NOMO-1 treated with DMSO at 0.1 percent for 48 hours (cell line): ENCODE measurements at regions not wholly inside any gene's neighbourhood (a gene's known extent, or its start where the extent isn't known, plus 50 kb on each side); places are given as distances from the start of the nearest gene placed in this dataset.

Experiments used
- DNase-seq: peaks from one replicate; lab custom pipeline; 2025; ENCODE audit not compliant: unreplicated experiment; lab: John Stamatoyannopoulos, UW

DNA sequence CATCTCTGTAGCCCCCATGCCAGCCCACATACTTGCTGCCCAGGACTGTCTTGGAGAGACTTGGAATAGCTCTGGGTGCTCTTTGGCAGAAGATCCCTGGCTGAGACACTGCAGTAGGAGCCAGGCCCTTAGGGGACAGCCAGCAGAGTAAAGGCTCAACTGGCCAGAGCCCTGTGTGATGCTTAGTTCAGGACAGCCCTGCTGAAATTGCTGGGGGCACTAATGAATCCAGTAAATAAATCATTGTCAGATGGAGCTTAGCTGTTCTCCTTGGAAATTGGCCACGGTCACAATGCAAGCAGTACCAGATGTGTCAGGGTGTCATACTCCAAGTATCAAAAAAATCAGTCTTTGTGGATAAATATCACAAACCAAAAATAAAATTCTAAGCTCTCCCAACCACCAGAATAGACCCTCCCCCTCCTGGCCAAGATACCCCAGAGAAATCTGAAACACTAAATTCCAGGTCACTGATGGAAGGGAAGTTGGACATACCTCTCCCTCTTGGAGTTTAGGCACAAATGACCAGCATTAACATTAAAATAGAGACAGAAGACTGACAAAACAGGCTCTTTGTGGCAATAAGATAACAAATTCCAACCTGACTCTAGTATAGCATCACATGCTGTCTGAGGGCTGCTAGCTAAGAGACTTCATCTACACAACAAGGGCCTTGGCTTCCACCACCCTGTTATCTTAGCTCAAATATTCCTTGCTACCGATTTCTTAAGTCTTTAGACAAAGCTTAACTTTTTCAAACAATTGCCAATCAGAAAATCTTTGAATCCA, 83.2 kb upstream of the DNAH14 start:
- DNase-seq: no peak

DNA sequence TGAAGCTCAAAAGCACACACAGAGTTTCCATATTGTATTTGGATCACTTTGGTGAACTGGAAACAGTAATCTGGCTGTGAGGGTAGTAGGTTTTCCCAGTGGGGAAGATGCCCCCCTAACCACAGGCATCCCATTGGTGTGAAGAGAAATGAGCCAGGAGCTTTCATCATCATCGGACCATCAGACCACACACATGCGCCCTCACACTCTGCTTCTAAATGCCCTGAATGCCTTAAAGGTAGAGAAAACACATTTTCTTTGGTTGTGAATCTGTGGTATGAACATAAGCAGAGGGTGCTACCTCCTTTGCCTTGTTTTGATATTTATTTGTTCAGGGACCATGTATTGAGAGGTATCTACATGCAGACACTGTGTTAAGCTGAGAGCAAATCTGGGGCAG, 79.0 kb upstream of the DNAH14 start:
- DNase-seq: no peak

DNA sequence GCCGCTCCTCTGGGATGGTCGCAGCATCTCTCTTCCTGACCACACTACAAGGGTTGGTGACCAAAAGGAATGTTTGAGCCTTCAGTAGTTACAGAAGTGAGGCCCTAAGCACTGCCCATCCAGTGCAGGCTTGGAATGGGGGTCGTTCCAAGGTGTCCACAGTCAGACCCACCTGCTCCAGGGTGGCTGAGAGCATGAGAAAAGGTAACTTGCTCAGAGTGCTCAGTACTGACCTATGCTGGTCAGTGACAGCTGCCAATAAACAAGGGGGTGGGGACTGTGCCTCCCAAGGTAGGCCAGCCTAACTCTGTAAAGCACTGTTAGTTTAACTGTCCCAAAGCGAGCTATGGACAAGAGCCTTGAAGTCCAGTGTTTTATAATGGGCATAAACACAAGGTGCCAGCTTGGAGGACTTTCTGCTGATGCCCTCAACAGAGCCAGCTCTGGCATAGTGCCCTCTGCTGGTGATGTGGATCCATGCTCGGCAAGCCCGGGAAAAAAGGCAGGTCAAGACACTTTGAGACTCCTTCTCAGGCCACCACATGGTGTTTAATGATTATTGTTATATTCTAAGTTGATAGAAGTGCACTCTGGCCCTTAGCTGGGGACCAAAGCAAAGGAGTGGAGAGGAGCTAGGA, 78.1 kb upstream of the DNAH14 start:
- peak; percentile 39 for DNase-seq

DNA sequence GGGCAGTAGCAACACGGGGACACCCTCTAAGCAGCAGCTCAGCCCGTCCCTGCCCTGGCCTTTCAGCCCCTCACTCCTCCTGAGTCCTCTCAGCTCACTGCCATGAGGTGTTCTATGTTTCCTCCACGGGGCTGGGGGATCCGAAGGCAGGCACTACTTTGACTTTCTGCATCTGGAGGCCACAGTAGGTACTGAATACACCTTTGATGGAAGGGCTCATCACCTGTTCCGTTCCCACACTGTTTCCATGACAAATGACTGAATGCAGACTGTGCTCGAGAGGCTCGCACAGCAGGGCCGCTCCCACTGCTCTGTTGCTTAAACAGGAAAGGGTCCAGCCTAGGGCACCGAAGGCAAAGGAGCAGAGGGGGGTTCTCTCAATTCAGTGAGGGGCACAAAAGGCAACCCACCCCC, 77.6 kb upstream of the DNAH14 start:
- no peak for DNase-seq

DNA sequence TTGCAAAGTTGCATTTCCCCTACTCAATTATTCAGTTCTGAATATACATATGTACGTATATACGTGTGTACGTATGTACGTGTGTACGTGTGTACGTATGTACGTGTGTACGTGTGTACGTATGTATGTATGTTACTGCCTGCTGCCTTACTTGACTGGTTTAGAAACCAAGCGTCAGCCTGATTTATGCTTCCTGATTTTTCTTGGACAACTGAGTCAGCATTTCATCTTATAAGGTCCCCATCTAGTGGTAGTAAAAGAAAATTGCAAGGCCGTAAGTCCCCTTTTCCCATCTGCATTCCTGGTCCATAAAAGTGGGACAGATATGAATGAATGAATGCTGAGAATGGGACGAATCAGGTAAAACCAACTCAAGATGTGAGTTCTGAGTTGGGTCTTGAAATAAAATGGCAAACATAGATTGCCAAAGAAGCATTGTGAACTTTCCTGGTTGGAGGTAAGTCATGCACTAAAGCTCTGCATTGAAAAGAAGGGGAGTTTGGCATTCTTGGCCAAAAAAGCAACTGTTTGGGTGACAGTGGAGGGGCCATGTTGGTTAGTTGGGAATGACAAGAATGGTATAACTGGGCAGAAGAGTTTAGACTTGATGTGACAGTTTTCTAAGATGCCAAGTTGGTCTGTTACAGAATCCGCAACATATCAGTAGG, 76.4 kb upstream of the DNAH14 start:
- peak; percentile 19 for DNase-seq

DNA sequence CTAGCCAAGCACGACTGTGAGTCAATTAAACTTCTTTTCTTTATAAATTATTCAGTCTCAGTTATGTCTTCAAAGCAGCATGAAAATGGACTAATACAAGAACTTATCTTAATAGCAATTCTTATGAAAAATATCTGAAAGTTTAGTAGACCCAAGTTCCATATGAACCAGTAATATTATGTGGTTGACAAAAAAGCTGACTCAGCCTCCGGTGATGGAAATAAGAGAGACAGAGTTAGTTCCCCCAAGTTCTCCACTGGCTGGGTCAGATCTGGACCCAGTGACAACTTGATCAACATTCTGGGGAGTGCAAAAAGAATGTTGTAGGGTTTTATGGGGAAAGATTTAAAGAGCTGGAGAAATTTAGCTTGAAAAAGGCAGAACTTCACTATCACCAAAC, 72.5 kb upstream of the DNAH14 start:
- DNase-seq: no peak

DNA sequence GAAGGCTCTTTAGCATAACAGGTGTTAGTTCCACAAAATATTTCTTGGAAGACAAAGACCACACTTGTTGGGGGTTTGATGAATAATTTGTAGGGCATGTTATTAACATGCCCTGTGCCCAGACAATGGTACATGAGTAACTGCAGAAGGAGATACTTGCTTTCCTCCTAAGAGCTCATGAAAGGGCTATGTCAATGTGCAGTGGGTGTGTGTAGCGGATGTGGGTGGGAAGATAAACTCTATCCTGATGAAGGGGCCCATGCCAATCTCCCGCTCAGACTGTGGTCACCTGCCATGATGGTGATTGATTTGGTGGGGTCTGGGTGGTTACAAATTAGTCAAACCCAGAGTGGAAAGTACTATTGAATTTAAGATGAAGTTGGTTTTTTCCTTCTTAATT, 69.8 kb upstream of the DNAH14 start:
- no peak for DNase-seq

DNA sequence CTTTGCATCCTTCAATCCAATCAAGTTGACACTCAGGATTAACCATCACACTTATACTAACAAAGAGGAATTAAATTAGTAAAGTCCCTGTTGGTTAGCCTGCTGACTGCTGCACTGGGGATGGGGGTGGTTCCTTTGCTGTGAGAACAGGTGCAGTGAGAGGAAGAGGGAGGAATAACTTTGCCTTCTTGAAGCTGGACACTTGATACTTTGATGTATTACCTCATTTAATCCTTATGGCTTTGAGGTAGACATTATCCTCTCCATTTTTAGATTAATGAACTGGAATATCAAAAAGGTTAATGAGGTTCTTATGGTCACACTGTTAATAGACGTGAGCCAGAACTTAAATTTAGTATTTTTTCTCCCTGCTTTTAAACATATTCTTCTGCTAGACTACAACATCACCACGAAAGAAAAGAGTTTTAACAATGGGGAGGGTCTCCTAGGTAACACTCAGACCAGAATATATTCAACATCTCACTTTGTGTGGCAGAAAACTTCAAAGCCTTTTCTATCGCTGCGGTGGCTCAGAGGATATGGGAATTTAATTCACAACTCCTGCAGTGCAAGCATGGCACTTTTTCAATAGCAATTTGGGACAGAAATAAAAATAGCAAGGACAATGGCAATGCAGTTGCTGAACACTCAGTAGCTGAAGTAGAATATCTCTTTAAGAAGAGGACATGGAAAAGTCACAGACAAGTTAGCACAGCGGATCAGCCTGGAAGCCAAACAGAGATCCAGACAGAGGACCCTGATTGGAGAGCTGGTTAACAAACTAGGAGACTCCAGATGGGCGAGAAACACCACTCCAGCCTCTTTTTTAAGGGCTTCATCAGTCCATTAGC, 68.8 kb upstream of the DNAH14 start:
- no peak for DNase-seq

DNA sequence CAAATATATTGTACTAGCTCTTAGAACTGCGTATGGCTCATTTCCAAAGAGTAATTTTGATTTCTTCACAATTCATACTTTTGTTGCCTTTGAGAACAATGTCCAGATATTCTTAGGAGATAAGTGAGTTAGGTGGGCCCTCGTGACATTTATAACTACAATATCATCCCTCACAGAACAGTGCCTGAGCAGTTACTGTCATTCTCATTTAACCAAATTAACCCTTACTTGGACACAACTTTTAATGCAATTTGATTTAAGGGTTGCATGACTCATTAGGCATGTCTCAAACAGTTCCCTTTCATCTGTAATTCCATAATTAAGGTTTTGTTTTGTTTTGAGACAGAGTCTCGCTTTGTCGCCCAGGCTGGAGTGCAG, 68.1 kb upstream of the DNAH14 start:
- no peak for DNase-seq

DNA sequence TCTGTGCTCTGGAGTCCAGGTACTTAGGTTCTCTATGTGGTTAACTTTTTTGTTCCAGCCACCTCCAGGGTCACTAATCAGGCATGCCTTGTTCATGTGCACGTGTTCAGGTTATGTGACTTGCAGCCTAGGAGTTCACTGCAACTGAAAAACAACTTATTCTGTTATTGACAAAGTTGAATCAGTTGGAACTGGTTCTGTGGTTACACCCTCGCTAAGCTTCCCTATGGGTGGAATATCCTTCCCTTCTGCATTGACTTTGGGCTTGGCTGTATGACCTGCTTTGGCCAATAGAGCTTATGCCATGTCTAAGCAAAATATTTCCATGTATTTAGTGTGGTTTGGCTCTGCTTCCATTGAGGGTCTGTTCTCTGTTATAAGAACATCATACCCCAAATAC, 66.0 kb upstream of the DNAH14 start:
- no peak for DNase-seq

DNA sequence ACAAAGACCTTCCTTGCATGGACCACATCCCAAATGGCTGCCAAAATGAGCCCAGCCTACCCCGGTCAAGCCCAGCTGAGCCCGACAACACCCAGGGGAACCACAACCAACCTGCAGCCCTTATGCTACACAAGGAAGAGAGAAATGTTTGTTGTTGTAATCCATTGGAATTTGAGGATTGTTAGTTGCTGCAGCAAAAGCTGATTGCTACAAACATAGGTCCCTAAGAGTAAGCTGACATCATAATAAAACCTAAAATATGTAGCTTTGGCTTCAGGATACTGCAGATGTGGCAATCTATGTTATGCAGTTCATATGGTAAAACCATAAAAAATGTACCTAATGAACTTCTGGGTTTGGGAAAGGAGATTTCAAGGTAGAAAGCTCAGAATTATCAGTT, 65.5 kb upstream of the DNAH14 start:
- DNase-seq: no peak

DNA sequence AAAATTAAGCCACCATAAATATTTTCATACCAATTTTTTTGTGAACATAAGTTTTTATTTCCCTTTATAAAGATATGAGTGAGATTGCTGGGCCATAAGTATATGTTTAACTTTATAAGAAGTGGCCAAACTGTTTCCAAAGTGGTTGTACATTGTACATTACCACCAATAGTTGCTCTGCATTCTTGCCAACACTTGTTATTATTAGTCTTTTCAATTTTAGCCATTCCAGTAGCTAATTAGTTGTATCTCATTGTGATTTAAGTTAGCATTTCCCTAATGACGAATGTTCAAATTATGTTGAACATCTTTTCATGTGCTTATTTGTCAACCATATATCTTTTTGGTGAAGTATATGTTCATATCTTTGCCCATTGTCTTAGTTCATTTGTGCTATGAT, 64.0 kb upstream of the DNAH14 start:
- DNase-seq: no peak

DNA sequence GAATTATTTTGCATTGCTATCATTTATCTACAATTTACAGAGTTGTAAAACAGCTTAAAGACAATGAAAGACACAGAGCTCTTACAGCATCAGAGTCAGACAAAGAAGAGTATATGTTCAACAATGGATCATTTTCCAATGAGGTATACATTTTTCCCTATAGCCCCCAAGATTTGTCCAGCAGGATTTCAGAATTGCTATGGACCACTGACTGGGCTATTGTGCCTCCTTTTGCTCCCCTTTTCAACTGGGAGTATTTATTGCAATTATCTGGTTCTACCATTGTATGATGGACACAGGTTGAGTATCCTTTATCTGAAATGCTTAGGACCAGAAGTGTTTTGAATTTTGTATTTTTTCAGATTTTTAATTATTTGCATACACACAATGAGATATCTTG, 62.5 kb upstream of the DNAH14 start:
- DNase-seq: no peak

DNA sequence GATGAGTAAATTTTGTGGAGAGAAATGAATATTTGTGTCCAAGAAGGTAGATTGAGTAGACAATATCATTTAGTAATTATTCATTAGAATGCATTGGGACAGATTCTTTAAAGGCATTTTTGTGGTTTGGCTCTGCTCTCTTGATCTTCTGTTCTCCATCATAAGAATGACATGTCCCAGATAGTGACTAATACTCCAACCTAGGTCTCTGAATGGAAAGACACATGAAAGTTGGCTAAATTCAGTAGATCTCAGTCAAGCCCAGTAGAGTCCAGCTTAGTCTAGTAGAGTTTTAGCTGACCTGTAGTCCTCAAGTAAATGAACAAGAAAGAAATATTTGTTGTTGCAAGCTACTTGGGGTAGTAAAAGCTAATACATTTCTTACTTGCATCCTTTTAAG, 61.8 kb upstream of the DNAH14 start:
- no peak for DNase-seq

DNA sequence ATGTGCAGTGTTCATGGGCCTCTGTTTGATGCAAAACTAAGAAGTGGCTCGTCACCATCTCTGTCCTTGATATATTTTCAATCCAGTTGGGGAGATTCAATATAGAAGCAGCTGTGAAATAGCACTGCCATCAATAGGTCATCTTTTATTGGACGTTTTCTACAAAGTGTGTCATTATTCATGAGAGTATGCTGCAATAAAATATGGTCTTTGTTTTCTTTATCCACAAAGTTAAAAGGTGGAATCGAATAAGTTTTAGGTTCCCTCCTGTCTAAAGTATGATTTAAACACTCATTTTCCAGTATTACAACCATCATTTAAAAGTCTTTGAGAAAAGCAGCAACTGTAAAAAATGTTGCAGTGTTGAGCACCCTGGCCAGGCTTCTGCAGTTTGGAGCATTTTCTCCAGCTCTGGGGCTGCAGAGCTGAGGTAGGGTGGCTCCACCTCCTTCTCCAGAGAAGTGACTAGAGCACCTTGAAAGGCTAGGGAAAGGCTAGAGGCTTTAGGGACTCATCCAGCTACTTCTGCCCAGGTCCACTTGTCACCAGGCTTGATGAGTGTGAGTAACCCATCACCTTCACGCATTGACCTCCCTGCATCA, 56.5 kb upstream of the DNAH14 start:
- no peak for DNase-seq

DNA sequence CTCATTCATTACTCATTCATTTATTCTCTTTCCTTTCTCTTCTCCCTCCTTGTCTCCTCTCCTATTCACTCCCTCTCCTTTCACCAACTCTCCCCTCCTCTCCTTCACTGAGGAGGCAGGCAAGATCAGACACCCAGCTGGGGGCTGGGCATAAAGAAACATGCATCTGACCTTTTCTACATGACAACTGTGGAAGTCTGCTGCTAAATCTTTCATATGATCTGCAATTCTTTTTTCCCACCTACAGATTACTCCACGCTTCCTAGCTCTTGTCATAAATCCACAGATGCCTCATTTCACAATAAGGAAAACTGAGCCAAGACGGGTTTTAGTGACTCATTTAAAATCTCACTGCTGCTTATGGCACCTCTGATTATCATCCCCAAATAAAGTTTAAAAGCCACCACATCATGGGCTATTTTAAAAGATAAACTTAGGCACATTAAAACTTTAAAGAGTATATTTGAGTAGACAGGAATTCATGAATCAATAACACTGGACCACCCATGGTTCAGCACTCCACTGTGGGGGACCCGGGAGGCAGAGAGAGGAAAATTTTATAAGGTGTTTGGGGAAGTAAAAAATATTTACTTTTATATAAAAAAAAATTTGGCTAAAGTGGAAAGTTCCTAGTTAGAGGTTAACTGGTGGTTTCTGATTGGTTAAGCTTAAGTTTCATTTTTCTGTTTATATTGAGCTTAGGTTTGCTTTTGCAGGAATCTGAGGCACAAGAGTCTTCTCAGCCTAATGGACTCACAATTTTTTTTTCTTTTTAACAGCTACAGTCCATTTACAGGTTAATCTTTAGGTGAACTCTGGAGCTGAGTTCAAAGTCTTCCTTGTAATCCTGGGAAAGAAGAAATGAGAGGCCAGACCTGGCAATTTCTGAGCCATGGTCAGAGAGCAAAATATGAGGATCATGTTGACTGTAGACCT, 55.8 kb upstream of the DNAH14 start:
- no peak for DNase-seq

DNA sequence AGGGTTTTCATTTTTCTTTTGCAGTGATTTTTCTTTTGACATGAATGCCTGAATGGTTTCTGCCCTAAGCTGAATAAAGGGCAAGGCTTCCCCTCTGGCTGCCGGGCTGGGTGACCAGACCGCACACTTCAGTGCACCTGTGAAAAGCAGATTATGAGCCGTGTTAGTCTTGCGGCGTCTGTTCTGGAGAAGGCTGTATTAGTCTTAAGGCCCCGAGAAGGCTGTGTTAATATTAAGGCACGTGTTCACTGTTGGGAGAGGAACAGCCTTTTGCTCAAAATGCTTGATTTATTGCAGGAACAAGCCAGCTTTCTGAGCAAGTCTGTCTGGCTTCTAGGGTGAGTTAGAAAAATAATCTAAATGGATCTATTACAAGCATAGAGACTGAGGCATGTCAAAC, 54.7 kb upstream of the DNAH14 start:
- no peak for DNase-seq

DNA sequence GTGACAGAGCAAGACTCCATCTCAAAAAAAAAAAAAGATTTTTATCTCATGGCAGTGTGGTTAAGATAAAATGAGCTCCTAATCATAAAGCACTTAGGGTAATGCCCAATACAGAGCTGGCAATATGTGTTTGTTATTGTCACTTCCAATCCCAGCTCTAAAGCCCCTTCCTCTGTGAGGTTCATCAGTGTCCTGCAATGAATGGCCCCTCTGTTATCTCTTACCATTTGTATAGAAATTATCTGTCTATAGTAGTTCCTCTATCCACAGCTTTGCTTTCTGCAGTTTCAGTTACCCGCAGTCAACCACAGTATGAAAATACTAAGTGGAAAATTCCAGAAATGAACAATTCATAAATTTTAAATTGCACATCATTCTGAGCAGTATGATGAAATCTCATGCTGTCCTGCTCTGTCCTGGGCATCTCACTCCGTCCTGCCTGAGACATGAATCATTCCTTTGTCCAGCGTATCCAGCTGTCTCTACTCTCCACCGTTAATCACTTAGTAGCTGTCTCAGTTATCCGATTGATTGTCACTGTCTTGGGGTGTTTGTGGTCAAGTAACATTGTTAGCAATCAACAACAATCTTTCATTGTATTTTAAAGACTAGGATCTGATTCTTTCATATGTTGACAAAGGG, 50.2 kb upstream of the DNAH14 start:
- DNase-seq: peak; percentile 2
